HG02571 (cell line): ENCODE measurements at regions not wholly inside any gene's neighbourhood (a gene's known extent, or its start where the extent isn't known, plus 50 kb on each side); places are given as distances from the start of the nearest gene placed in this dataset.
"Not testable (repeated sequence)": the region's sequence is repeated elsewhere in the genome, so short reads cannot be mapped to it uniquely, and the experiment has no call there.

ENCODE experiments used
- ATAC-seq: cut with Tn5 transposase; IDR thresholded peaks from one replicate; pipeline ENCODE4 v1.9.1; 2021; ENCODE audit warnings: mild to moderate bottlenecking, moderate library complexity; ENCODE audit not compliant: unreplicated experiment

DNA sequence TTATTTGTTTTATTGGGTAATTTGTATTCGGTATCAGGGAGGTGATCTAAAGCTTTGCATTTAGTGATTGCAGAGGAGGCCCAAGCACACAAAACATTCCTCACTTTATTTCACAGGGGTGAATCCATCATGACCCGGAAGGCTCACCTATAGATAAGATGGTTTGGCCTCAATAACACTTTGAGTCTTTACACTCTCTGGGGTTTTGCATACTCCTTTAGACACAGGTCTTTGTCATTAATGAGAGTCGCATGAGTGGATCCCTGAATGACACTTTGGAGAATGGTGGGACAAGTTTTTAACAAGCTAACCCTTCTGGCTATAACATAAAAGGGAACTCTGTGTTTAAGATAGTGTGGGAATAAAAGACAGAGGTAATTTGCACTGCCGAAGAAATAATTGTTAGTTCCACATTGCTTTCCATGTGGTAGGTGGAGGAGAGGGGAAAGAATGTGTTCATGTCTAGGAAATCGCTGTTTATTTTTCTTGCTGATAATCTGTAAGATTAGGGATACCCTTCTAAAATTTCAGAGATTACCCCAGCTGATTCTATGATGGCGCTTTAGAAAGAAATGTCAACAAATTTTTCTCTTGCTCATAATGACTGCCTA, 455.8 kb downstream of the TFEC start:
- ATAC-seq = no peak

DNA sequence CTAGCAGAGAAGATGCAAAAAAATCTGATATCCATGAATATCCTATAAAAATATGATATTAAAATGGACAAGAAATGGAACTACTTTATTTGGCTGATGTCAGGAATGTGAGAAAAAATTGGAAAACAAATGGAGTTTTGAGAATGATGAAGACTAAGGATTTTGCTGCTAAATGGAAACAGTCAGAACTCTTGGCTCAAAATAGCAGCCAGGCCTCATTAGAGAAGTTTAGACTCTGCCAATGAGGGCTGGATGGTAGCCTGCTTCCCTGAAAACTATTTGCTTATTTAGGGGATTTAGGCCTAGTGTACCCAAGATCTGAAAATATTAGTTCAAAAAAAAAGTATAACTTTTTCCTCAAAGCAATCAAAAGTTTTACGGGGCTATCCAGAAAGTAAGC, 458.5 kb downstream of the TFEC start:
- ATAC-seq = no peak

DNA sequence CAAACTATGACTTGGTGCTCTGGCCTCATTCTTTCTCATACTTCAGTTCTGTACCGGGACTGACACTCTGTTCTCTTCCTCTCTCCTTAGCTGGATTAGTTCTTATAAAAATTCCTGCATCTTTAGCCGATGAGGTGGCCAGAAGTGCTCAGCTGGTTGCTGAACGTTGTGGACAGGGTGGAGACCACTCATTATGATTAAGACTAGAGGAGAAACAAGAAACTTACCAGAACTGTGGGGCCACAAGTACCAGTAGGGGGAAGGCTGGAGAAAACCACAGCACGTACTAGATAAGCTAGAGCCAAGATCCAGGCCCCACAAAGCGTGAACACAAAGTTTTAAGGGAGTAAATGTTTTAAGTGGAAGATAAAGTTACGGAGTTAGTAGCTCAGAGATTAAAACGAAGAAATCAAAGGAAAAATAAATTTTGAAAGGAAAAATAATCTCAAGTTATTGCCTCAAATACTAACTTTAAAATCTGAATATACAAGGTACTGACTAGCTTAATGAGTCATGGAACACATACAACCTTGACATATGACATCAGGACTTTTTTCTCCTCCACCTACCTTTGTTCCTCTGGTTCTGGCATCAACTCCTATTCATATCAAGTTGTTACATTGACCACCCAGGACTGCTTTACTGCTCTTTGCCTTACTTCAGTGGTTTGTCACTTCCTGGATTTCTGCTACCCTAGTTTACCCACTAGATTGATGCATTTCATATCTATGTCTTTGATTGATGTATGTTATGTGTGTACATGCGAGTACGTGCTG, 469.0 kb downstream of the TFEC start:
- no peak for ATAC-seq

DNA sequence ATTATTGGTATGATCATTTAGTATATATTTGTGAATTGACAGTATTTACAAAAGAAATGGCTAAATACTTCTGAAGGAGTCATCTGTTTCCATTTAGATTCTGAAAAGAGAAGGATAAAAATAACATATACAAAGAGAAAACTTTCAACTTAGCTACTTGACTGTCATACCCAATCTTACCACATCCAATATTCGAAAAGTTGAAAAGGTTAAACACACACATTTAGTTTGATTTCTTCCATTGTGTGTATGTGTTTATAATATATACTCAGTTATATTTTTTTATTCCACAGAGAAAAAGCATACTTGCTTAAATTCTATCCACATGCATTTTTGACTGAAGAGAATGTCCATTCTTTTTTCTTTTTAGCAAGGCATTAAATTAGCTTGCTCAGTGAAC, 470.7 kb downstream of the TFEC start:
- no peak for ATAC-seq

DNA sequence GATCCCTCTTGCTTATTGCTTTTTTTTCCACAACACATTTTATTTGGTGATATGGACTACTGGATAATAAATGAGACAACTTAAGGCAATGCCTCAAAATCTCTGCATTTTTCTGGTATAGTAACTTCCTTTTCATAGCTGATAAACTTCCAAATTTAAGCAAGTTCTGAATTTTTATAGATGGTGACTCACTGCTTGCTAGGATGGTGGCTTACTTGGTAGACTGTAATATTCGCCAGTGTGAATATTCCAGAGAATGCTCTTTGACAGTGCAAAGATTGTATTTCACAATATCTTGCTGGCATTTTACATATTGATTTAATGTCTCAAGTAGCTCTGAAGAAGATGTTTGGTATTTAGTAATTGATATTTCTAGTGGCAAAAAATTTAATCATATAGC, 472.4 kb downstream of the TFEC start:
- ATAC-seq = no peak

DNA sequence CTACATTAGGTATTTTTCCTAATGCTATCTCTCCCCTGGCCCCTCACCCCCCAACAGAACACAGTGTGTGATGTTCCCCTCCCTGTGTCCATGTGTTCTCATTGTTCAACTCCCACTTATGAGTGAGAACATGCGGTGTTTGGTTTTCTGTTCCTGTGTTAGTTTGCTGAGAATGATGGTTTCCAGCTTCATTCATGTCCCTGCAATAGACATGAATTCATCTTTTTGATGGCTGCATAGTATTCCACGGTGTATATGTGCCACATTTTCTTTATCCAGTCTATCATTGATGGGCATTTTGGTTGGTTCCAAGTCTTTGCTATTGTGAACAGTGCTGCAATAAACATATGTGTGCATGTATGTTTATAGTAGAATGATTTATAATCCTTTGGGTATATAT, 473.3 kb downstream of the TFEC start:
- ATAC-seq = not testable (repeated sequence)

DNA sequence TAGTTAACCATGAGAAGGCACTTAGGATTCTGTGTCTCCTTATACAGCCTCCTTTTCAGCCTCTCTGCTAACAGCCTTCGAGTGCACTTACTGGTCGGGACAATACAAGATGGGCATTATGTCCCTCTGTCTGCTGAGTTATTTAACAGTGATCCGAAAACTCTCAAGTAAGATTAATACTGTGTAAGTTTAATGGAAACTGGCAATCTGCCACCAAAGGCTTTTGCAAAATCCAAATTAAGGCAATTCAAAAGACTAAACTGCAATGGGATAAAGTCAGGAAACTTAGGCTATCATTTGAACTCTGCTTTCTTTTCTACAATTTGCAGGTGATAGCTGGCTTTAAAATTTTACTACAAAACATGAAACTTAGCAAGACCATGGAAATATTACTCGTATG, 477.8 kb downstream of the TFEC start:
- ATAC-seq = no peak

DNA sequence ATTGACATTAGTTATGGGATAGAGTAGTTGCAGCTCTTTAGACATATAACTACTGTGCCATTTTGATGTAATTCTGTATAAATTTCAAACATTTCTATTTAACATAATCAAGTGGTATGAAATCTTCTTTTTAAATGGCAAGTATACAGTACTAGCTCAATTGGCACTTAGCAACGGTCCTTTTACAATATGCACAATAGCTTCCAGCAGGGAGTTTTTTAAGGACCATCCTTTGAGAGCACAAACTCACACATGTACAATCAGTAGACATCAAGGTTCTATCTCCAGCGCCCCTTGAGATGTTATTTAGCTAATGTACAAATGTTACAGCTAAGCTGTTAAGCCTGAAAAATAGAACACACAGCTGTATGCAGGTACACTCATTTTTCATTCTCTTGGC, 480.7 kb downstream of the TFEC start:
- ATAC-seq = no peak

DNA sequence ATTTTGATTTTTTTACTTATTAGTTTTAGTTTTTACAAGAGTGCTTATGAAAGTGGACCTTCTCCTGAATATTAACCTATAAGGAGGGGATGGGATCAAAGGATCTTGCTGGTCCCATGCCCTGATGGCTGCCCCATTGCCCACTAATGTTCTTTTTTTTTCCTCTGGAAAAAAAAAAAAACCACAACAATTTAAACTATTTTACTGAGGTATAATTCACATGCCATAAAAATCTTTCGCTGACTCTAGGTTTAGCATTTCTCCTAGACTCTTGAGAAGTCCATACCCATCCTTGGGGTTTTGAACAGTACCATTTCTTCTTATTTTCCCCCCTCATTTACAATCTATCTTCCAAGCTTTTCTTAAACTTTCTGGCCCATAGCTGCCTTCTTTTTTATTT, 481.8 kb downstream of the TFEC start:
- ATAC-seq = no peak

DNA sequence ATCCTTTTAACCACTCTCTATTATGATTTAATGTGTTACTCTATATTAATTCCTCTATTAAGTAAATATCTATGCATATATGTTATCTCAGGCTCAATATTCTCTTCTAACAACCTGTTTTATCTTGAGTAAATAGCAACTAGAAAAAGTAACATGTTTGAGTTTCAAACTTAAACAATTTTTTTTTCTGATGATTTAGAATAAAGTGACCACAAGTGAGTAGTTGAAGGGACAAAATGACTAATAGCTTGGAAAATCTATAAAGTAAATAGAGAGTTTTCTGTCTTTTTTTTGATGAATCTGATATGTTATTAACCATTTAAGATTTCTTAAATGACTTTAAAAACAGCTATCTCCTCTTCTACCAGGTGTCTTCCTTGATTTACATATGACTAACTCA, 483.8 kb downstream of the TFEC start:
- no peak for ATAC-seq

DNA sequence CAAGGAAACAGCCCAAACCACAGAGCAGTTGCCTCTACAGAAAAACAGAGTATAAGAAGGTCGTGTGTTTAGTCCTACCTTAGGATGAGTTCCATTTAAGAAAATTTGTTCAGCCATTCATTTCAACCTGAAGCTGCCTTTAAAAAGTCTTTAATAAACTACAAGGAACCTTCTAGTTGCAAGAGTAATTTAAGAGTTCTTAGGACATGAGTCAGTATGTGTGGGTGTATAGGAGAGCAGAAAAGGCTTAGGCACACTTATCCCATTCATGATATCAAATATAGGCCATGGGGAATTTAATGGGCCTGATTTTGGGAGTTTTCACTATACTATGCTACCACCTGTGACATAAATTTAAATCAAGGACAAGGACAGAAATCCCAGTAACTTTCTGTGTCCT, 496.8 kb downstream of the TFEC start:
- ATAC-seq = no peak

DNA sequence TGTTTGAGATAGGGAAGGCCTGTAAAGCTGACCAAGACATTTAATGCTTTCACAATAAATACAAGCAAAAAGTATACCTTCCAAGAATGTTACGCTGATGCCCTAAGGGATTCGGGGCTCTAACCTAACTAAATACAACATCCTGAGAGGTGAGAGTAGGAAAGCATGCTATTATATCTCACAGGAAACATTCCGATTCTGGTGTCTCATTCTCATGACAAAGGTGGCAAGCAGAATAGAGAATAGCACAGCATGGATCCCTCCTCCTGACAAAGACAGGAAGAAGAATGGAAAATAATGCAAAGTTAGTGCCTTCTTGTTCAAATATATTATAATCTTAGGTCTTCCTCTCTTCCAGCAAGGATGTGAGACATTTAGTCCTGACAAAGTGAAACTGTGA, 504.3 kb downstream of the TFEC start:
- no peak for ATAC-seq

DNA sequence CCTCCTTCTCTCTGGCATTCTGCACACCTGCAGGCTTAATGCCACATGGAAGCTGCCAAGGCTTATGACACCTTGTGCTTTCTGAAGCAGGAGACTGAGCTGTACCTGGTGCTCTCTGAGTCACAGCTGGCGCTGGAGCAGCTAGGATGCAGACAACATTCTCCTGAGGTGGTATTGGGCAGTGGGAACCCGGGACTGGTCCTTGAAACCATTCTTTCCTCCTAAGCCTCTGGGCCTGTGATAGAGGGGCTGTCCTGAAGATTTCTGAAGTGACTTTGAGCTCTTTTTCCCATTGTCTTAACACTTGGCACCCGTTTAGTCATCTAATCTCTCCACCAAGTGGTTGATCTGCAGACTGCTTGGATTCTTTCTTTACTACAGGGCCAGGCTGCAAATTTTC, 508.4 kb downstream of the TFEC start:
- no peak for ATAC-seq

DNA sequence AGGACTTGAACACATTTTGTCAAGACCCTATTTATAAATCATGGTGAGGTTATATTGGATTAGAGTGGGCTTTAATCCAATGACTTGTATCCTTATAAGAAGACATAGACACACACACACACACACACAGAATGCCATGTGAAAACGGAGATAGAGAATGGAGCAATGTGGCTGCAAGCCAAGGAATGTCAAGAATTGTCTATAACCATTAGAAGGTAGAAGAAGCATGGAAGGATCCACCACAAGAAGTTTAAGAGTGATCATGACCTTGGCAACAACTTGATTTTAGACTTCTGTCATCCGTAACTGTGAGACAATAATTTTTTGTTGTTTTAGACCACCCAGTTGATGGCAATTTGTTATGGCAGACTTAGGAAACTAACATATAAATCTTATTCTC, 514.2 kb downstream of the TFEC start:
- no peak for ATAC-seq

DNA sequence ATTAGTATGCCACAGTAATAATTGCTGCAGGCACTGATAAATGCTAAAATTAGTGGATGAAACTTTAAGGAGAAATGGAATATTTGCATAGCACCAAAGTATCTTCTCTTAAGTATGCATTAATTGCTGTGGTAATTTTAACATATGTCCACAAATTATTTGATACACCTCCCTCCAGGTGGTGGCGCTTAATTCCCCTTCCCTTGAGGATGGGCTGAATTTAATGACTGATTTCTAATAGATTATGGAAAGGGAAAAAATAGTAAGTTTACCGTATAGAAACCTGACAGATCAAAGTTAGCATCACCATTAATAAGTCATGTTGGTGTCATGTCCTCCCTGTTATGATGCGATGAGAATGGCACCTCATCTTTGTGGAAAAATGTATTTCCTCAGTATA, 519.2 kb downstream of the TFEC start:
- no peak for ATAC-seq

DNA sequence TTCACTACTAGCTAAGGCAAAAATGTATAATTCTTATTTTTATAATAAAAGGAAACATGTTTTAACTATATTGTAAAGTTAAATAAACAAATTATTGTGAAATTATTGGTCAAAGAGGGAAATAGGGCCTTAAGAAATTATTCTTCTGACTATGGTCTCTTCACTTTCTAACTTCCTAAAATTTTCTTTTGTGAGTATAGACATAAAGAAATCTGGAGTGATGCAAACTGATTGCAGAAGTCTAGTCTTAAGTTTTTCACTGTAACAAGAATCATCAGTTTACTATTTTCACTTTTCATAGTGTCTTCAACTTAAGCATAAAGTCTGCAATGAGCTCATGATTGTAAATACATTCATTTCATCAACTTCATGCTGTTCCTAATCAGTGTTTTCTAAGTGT, 525.4 kb downstream of the TFEC start:
- ATAC-seq = no peak

DNA sequence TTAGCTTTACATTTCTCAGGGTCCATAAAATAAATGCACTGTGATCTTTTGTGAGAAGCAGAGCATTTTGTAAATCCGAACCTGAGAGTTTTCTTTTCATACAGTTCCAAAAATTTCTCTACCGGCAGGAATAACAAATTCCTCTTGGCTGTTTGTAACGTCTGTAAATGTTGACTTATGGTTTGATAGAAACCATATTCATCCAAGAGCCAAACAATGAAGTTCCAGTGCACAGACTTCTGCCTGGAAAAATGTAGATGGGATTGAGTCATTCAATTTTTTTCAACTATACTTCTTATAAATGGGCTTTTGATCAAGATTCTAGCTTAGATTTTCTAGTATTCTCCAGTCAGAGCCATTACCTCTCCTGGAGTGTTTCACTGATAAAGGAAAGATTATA, 530.6 kb downstream of the TFEC start:
- no peak for ATAC-seq

DNA sequence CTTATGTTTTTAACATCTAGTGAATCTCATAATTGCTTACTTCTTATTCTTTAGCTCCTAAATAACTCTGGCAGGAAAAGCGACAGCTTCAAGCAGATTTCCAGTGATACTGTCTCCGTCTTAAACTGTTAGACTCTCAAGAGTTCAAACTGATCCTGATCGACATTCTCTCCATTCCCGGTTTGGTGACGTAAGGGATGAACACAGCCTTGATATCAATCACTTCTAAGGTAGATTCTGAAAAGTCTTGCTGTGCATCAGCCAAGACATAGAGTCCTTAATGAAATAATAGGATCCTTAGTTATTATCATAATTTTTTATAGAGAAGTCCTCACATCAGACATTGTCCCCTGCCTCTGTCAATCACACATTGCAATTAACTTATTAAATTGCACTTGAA, 534.6 kb downstream of the TFEC start:
- ATAC-seq = no peak

DNA sequence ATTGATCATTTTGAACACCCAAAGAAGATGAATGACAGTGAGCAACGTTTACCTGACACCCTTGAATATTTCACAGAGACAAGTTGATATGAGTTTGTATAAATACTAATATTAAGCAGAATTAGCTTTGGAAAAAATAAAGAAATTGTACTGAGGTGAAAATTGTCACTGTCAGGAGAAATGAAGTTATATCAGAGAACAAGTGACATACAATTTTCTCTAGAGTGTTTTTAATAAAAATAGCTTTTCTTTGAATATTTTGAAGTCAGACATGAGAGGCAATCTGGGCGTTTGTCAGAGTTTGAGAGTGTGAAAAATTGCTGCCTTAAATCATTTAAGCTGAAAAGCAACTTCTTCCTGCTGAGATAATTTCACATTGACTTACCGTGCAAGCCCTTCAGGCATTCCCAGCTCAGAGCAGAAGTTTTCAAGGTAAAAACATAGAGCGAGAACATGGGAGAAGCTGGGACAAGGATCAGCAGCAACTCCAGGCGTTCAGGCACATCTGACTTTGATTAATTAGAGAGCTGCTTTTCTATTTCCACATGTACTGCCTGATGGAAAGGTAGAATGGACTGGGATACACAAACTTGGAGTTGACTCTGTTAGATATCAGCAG, 535.9 kb downstream of the TFEC start:
- ATAC-seq = no peak

DNA sequence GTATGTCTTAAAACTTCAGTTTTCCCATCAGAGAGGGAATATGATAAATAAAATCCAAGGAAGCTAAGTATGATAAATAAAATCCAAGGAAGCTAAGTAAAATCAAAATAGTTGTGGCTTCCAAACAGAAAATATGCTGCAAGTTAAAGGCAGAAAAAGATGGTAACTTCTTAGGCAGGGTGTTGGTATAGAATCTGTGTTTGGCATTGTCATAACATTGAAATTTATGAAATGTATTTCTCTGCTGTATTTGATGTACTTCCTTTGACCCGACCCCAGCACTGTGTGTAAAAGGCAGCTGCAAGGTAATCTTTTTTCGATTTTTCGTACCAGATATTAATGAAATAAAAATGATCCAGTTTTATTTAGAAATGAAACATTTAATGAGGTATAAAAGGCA, 537.2 kb downstream of the TFEC start:
- no peak for ATAC-seq

DNA sequence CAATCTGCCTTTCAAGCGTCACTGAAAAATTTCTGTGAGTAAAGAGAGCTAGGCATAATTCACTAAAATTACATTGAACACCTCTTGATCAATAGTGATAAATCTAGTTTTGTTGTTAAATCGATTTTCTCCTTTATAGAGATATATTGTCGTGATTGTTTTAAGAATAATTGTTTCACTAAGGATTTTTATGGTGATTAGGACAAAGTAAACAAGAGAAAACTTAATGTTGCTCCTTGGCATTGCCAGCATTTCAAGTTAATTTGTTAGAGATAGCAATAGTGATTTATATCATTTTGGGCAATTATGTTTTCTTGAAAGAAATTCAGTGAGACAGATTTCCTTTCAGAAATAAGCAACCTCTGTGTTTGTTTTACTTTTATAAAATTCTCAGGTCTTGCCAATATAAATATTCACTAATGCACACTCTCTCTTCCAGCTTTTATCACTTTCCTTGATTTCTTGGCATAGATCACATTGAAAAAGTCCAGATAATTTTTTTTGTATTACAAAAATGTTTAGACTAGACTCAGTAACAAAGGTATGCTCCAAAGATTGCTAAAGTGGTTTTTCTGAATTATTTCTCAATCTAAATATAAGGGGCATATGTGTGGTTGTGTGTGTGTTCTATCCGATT, 538.7 kb downstream of the TFEC start:
- ATAC-seq = no peak

DNA sequence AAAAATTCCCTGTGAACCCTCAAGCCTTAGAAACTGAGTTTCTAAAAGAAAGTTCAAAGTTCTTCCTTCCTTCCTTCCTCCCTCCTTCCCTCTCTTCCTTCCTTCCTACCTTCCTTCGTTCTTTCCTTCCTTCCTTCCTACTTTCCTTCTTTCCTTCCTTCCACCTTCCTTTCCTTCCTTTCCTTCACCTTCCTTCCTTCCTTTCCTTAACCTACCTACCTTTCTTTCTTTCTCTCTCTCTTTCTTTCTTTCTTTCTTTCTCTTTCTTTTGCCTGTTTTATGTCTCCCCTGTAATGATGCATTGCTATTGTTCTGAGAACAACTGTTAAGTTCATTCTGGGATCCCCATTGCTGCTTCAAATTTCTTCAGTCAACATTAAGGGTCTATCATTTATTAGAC, 551.1 kb downstream of the TFEC start:
- ATAC-seq = no peak
